ENCODE measurements at regions not wholly inside any gene's neighbourhood (a gene's known extent, or its start where the extent isn't known, plus 50 kb on each side); places are given as distances from the start of the nearest gene placed in this dataset.

DNA sequence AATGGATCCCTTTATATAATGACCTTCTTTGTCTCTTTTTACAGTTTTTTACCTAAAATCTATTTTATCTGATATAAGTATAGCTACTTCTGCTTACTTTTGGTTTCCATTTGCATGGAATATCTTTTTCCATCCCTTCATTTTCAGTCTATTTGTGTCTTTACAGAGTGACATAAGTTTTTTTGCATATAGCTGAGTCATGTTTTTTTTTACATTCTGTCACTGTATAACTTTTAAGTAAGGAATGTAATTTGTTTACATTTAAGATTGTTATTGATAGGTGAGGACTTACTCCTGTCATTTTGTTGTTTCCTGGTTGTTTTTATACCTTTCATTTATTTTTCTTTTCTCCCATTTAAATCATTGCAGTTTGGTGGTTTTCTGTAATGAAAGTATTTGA is 402.7 kb upstream of the ADGRL2 start:
- TF ChIP-seq, protein P1, sequence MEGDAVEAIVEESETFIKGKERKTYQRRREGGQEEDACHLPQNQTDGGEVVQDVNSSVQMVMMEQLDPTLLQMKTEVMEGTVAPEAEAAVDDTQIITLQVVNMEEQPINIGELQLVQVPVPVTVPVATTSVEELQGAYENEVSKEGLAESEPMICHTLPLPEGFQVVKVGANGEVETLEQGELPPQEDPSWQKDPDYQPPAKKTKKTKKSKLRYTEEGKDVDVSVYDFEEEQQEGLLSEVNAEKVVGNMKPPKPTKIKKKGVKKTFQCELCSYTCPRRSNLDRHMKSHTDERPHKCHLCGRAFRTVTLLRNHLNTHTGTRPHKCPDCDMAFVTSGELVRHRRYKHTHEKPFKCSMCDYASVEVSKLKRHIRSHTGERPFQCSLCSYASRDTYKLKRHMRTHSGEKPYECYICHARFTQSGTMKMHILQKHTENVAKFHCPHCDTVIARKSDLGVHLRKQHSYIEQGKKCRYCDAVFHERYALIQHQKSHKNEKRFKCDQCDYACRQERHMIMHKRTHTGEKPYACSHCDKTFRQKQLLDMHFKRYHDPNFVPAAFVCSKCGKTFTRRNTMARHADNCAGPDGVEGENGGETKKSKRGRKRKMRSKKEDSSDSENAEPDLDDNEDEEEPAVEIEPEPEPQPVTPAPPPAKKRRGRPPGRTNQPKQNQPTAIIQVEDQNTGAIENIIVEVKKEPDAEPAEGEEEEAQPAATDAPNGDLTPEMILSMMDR (IDR thresholded peaks at IDR 0.05; ENCODE audit: poor library complexity, severe bottlenecking): no peak
- TF ChIP-seq EP300 (conservative IDR thresholded peaks at IDR 0.05; ENCODE audit: poor library complexity, severe bottlenecking) (no peak), MXI1 (conservative IDR thresholded peaks at IDR 0.05; ENCODE audit: poor library complexity, severe bottlenecking) (no peak), EZH2 (IDR thresholded peaks at IDR 0.05; ENCODE audit: borderline replicate concordance, insufficient read depth, low read length, poor library complexity, severe bottlenecking) (no peak), POLR2AphosphoS5 (IDR thresholded peaks at IDR 0.05) (no peak), RAD21 (conservative IDR thresholded peaks at IDR 0.05) (no peak), TAF1 (IDR thresholded peaks at IDR 0.05; ENCODE audit: low read depth) (no peak), SMC3 (conservative IDR thresholded peaks at IDR 0.05; ENCODE audit: poor library complexity) (no peak)
- TF ChIP-seq, protein P2, sequence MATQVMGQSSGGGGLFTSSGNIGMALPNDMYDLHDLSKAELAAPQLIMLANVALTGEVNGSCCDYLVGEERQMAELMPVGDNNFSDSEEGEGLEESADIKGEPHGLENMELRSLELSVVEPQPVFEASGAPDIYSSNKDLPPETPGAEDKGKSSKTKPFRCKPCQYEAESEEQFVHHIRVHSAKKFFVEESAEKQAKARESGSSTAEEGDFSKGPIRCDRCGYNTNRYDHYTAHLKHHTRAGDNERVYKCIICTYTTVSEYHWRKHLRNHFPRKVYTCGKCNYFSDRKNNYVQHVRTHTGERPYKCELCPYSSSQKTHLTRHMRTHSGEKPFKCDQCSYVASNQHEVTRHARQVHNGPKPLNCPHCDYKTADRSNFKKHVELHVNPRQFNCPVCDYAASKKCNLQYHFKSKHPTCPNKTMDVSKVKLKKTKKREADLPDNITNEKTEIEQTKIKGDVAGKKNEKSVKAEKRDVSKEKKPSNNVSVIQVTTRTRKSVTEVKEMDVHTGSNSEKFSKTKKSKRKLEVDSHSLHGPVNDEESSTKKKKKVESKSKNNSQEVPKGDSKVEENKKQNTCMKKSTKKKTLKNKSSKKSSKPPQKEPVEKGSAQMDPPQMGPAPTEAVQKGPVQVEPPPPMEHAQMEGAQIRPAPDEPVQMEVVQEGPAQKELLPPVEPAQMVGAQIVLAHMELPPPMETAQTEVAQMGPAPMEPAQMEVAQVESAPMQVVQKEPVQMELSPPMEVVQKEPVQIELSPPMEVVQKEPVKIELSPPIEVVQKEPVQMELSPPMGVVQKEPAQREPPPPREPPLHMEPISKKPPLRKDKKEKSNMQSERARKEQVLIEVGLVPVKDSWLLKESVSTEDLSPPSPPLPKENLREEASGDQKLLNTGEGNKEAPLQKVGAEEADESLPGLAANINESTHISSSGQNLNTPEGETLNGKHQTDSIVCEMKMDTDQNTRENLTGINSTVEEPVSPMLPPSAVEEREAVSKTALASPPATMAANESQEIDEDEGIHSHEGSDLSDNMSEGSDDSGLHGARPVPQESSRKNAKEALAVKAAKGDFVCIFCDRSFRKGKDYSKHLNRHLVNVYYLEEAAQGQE (IDR thresholded peaks at IDR 0.05; ENCODE audit: borderline replicate concordance): no peak

Measured in neural cell (in vitro differentiated cells).